HG03196 (cell line): ENCODE measurements at regions not wholly inside any gene's neighbourhood (a gene's known extent, or its start where the extent isn't known, plus 50 kb on each side); places are given as distances from the start of the nearest gene placed in this dataset.
A peak's percentile ranks its signal among the peaks of the same experiment; 100 is the strongest.
"Not testable (repeated sequence)": the region's sequence is repeated elsewhere in the genome, so short reads cannot be mapped to it uniquely, and the experiment has no call there.

ENCODE experiments used
- ATAC-seq: cut with Tn5 transposase; IDR thresholded peaks from one replicate; pipeline ENCODE4 v1.9.1; 2021; ENCODE audit not compliant: unreplicated experiment

DNA sequence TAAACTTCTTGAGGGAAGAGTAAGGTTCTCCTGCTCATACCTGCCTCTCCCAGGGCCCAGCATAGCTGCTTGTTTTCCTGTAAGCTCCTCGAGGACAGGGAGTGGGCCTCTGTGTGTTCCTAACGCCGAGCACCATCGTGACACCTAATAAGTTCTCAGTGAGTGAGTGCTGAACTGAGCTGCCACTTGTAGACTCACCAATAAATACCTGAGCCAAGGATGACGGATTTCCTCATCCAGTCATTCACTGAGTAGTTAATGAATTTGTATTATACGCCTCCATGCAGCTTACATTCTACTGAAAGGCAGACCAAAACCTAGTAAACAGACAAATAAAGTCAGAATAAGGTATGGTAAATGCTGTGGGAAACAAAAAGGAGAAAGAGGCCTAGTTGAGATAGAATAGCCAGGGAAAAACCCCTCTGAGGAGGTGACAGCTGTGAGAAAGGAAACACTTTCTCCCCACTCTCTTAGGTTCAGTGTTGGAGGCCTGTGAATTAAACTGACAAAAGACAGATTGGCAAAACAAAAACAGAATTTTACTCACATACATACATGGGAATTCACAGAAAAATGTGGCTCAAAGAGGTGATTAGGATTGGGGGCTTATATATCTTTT, 138.6 kb downstream of the B3GNT2 start:
- no peak for ATAC-seq

DNA sequence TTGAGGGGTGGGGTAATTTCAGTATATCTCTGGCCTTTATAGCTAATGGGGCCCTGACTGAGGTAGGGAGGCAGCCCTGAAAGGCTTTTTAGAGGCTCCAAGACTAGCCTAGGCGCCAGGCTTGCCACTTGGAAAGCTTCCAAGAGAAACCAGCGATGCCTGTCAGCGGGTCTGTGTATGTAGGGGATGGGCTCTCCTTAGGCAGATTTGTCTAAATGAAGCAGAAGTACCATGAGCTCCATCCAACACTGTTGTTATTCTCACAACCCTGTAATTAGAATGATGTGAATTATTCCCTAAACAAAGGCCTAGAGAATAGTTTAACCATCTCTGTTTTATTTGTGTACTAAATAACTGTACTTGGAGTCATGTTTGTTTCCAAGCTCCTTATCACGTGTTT, 138.1 kb downstream of the B3GNT2 start:
- no peak for ATAC-seq

DNA sequence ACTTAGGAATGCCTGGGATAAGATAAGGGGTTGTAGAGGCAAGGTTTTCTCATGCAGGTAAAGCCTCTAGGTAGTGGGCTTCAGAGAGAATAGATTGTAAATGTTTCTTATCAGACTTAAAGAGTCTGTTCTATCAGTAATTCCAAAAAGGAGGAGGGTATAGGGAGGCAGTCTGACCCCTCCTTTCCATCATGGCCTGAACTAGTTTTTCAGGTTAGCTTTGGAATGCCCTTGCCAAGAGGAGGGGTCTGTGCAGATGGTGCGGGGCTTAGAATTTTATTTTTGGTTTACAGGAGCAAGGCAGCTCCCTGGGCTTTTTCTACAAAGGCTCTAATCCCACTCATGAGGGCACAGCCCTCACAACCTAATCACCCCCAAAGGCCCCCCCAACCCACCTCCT, 135.0 kb downstream of the B3GNT2 start:
- no peak for ATAC-seq

DNA sequence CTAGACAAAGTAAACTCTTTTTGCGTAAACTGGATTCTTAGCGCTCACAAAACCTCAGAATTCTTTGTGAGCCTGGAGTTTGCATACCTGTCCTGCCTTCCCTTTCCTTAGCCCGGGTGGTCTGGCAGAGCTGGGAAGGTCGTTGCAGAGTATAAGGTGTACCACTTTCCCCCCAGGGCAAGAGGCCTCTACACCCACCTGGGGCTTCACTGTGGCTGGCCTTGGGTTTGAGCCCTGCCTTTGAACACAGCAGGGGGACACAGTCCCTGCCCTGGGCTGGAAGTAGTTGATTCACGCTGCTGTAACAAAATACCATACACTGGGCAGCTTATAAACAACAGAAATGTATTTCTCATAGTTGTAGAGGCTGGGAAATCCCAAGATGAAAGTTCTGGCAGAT, 133.9 kb downstream of the B3GNT2 start:
- no peak for ATAC-seq

DNA sequence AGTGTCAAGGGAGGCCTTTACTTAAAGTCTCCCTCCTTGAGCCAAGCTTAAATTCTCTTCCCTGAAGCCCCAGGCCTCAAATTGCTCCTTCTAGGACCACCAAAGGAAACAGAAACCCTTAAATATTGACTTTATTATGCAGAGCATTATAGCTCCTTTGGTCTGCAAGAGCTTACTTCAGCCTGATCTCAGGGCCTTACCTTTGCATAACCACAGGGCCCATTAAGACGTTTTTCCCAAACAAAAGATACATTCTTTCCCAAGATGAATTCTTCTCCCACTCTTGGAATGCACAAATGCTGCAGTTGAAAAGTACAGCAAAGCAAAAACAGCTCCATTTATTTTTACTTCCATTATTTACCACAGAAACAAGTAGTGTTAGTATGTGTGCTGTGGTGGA, 130.8 kb downstream of the B3GNT2 start:
- no peak for ATAC-seq

DNA sequence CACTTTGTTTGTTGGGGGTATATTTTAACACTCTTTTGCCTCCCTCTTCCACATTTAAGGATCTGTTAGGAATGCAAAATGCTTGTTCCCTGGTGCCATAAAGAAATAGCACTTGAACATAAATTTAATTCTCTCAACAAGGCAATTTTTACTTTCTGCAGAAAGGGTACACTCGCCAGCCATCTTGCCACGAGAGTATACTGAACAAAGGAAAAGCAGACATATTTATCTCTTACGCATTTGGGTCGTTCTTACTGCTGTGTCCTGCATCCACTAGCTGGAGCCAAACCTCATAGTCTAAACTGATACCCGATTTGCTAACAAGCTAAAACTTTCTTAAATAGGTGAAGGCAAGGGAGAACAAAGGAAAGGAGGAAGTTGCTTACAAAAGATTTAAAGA, 129.5 kb downstream of the B3GNT2 start:
- ATAC-seq: no peak

DNA sequence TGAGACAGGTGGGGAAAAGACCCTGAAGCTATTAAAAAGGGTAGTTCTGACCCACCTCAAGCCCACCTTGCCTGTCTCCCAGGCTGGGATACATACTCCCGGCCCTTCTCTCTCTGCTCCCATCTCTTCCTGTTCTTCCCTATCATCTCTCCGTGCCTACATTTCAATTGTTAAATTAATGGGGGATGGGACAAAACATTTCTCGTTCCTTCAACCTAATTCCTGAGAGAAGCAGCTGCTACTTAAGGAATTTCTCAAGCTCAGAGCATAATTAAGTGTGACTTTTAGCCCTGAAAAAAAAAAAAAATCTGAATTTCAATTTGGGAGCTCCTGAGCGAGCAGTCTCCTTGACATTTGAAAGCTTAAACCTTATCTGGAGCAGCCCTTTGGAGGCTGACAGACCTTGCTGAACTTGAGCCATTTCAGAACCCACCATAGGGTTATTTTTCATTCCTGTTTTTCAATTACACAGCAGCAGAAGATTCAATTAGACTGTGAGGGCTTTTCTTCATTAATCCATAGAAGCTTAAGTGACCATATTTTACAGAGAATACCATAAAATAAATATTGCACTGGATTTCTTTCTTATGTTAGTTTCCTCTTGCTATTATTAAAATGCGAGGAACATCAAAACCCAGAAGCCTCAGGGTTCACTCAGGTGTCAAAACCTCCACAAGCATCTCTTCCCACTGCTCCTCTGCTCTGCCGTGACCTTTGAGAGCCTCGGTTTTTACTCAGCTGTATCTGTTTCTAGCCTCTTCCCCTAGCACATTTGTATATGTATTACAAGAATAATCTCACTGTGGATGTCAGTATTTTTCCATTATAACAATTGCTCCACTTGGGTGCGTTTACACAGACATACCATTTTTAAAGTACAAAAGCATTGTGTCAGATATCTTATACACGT, 125.7 kb downstream of the B3GNT2 start:
- ATAC-seq: no peak

DNA sequence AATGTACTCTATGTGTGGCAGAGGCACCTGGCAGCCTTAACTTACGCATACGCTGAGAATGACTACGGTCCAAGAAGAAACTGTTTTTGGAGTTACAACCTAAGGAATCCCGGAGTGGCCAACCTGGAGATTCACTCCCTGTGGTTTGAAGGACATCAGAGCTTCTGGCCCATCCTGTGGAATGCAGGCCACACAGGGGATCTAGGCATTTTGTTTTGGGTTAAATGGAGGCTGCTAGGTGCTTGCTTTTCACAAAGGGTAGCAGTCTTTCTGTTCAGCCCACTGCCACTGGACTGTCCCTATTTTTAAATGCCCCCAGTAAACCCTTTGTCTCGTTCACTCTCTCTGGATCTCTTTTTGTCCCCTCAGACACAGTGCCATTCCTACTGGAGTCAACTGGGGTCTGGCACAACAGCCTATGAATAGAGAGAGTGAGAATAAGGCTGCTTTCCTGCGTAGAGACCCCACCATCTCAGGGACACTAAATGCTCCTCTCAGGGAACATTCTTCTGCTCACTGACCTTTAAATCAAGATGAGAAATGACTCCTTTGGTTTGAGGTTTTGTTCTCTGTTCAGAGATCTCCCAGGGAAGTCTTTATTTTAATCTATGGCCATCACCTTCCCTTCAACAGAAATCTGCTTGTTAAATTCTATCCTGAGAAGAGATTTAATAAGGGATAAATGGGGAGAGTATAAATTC, 124.9 kb downstream of the B3GNT2 start:
- no peak for ATAC-seq

DNA sequence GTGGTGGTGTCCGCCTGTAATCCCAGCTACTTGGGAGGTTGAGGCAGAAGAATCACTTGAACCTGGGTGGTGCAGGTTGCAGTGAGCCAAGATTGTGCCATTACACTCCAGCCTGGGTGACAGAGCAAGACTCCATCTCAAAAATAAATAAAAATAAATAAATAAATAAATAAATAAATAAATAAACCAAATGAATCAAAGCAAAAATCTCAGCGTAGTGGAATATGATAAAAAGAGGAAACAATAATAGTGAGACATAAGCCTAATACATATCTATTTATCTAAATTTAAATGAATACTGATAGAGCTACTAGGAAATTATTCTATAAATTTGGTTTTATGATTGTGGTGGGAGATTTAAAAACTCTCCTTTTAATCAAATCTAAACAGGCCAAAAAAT, 124.2 kb downstream of the B3GNT2 start:
- ATAC-seq: not testable (repeated sequence)

DNA sequence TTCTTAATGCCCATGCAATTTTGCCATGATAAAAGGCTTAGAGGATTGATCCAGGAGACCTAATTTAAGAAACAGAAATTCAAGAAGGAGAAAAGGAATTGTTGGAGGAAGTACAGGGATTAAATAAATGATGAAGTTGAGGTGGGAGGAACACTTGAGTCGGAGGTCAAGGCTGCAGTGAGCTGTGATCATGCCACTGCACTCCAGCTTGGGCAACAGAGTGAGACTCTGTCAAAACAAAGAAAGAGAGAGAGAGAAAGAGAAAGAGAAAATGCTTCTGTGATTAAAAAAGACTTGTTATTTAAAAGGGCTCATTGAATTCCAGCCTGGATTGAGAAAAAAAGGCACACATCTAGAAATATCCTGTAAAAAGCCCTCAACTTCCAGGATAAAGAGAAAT, 123.2 kb downstream of the B3GNT2 start:
- ATAC-seq: no peak

DNA sequence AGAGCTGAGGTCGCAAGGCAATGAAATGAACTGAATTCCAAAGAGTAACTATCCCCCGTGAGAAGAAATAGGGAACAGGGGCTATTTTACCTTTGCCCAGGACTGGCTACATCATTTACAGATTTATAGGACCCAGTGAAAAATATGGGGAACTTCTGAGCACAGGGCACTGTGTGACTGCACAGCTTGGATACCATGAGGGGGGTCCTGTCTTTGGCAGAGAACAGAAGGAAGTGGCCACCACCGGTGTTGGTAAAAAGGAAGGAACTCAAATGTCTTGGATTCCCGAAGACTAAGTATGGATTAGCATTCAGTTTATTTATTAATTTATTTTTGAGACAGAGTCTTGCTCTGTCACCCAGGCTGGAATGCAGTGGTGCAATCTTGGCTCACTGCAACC, 119.6 kb downstream of the B3GNT2 start:
- no peak for ATAC-seq

DNA sequence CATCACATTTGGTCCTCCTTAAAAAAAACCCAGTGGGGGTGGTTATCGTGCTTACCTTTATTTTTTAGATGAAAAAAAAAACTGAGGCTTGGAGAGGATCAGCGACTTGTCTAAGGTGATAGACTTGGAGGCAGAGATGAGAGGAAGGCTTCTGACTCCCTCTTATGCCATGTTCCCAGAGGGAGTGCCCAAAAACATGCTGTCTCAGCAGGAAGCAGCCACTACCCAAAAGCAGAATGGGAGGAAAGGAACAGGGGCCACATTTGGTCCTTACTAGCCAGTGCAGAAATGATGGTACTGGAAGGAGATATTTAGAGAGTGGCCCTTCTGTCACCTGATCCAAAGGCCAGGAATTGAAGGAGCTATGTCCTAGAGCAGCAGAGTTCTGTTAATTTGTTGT, 118.4 kb downstream of the B3GNT2 start:
- no peak for ATAC-seq

DNA sequence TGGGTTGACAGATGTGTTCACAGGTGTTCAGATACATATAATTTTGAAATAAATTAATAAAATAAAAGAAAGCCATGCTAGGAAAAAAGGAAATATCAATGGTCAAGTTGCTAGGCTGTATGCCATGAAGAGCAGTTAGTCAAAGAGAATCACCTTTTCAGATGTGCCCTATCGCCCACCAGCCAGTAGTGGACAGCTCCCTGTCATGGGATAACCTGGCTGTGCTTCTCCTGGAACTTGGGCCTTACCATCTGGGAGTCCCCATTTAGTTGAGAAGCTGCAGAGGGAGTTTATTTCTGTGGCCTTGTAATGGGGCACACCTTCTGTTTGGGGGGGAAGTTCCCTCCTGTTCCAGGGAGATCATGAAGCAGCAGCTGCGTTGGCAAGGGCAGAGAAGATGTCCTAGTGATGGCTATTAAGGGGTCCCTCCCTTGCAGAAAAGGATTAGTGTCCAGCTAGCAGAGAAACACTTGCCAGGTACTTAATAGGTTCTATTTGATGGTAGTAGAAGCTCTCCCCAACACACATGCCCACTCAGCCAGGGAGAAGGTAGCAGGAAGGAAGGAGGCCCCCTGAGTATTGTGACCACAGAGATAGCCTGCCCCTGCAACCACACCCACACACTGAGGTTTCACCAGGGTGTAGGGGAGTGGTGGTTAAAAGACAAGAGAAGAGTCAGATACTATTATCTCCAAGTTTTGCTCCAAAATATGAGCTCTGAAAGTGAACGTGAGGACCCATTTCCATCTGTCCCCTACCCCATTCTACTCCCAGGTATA, 117.7 kb downstream of the B3GNT2 start:
- peak; percentile 59 for ATAC-seq

DNA sequence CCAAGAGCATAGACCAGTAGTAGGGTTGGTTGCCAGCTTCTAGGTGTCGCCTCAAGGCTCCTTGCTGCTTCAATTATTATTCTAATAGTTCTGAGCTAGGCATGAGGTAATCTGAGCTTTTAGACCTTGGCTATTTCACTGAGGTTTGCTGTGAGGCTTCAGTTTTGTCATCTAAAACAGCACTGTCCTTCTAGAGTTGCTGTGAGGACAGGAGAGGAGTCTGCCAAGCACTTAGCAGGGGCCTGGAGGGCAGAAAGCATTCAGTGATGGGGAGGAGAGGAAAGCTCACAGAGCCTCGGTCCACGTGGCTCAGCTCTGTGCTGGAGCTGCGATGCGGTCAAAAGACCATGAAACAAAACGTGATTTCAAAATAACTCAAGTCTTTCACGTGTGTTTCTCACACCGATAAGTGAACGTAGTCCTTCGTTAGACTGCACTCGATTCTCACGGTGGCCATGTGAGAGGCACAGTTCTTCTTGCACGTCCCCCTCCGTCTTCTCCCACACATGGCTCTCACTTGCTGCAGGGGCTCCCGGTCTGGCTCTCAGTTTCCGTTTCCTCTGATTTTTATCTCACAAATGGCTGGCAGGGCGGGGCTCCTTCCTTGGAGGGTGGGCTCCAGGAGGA, 113.7 kb downstream of the B3GNT2 start:
- peak; percentile 46 for ATAC-seq

DNA sequence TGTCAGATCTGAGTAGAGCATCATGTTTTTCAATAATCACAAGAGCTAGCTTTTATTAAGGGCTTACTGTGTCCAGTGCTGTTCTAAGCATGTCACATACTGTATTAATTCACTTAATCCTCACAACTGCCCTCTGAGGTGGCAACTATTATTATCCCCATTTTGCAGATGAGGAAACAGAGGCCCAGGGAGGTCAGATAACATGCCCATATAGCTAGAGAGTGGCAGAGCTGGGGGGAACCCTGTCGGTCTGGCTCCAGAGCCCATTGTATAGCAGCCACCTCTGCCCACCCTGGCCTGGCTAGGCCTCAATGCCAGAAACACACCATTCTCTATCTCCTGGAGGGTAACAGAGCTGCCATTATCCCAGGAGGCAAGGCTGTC, 113.2 kb downstream of the B3GNT2 start:
- ATAC-seq: no peak

DNA sequence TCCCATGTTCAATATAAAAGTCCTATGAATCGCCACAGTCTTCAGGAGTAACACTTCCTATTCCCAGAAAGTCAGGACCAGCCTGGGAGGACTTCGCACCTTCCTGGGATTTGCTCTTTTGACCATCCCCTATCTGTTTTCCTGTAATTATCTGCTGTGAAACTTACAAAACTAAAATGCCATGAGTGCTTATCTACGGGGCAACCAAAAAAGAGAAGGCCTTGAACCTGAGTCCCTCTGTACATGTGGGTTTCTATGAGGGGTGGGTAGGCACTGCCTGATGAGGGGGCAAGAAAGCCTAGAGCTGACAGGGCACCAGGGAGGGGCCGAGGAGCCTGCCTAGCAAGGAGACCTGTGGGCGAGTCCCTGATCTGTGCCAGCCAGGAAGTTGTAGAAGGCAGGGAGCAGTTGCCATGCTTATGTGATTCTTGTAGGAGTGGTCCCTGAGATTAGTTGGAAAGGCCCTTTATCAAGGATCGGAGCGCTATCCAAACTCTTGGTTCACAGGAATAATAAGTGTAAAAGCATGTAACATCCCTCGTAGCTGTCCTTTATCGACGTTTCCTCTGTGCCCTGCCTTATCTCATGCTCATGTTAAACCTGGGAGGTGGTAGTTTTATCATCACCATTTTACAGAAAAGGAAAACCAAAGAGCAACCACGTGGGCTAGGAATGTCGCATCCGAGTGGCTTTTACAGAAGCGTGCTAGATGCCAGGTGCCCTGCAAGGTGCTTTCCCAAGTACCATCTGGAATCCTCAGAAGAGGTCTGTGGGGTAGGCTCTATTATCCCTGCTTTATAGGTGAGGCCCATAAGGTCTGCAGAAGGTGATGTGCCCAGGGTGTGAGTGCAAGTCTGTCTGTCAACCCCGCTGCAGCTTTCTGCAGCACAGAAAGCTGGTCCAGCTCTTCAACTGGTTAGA, 111.8 kb downstream of the B3GNT2 start:
- no peak for ATAC-seq

DNA sequence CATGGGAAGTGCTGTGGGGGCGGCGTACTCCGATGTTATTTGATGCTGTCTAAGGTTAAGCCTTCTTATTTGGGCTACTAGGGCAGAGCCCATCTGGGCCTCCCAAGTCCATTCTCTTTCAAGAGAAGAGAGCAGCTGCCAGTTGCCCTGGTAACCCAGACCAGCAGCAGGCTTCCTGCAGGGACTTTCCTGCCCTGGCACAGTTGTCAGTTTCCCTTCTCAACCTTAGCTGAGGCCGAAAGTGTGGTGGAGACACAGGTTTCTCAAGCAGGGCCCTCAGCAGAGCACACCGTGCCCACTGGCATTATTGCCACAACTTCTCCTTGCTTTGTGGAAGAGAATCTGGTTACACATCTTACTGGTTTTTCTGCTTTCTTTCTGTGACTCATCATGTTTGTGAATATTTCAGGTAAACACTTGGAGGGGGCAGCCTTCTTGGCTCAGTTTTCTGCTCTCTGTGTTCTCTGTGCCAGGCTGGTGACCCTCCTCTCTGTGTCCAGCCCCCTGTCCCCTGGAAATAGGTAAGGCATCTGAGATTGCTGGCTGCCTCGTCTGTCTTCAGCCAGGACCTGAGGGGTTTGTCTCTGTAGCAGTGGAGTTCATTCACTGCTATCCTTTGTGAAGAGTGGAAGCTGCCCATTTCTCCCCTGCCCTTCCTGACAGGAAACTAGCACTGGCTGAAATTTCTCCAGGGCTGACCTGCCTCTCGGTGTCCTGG, 111.0 kb downstream of the B3GNT2 start:
- ATAC-seq: peak; percentile 34

DNA sequence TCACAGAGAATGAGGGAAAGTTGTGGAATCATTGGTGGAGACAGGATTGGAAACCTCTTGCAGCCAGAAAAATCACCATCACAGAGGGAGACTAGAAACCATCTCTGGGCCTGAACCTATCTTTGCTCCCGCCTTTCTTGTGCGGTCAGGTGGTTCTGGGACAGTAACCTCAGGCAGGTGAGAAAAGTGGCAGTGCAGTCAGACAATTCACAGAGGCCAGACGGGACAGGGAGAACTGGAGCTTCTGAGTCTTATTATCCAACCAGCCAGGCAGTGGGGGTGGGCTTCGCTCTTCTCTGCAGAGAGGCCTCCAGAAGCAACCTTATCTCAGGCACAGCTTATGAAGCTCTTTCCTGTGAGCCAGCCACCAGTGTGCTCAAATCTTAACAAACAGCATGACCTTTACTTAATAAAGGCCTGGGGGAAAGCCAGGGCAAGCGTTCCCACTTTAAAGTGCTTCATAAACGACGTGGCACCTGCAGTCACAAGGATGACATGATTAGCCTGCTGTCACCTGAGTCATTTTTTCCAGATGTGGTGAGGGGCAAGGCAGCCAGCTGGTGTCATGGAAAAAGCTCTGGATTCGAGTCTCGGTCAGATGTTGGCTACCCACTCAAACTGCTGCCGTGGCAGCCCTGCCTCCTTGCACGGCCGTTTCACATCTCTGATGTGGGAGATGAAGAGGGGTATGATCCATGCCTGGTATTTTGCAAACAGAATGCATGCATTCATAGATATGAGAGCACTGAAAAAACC, 109.7 kb downstream of the B3GNT2 start:
- ATAC-seq: no peak
